ELR (cell line): ENCODE measurements at regions not wholly inside any gene's neighbourhood (a gene's known extent, or its start where the extent isn't known, plus 50 kb on each side); places are given as distances from the start of the nearest gene placed in this dataset.
"Not testable (repeated sequence)": the region's sequence is repeated elsewhere in the genome, so short reads cannot be mapped to it uniquely, and the experiment has no call there.

Experiments
- DNase-seq: peaks from one replicate; pipeline ENCODE4 v3.0.0-alpha.2; 2015; ENCODE audit warnings: low read depth

- DNase-seq = no peak
Observed at GRCh38 chr3:78087134-78087533, 1047.2 kb downstream of the ROBO2 start.

- no peak for DNase-seq
Observed at GRCh38 chr3:78088006-78088405, 1048.1 kb downstream of the ROBO2 start.

GRCh38 chr3:78090382-78090781, 1050.5 kb downstream of the ROBO2 start:
- no peak for DNase-seq

DNA sequence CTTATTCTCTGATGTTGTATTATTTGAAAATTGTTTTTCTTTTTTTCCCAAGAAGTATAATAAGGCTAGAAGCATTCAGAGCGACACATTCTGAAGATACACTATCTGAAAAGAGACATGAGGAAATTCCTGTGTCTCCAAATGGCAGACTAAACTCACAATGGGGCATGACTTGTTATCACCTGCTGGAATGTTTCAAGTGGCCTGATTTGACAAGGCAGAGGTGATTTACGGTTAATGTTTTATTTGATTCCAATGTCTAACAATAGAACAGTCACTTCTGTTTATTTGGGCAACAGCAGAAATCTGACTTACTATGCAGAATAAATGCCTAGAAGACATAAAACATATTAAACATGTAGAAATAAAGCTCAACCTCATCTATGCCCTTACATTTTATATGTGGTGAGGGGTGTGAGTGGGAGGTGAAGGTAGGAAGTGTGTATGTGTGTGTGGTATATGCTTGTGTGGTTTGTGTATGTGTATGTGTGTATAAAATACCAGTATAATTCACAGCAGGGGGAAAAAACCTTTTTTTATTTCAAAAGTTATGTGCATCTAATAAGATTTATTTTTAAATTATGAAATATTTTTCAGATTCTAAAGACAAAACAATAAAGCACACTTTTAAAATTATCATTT, 1051.7 kb downstream of the ROBO2 start:
- DNase-seq = no peak

GRCh38 chr3:78092574-78092973, 1052.7 kb downstream of the ROBO2 start:
- not testable (repeated sequence) for DNase-seq

DNA sequence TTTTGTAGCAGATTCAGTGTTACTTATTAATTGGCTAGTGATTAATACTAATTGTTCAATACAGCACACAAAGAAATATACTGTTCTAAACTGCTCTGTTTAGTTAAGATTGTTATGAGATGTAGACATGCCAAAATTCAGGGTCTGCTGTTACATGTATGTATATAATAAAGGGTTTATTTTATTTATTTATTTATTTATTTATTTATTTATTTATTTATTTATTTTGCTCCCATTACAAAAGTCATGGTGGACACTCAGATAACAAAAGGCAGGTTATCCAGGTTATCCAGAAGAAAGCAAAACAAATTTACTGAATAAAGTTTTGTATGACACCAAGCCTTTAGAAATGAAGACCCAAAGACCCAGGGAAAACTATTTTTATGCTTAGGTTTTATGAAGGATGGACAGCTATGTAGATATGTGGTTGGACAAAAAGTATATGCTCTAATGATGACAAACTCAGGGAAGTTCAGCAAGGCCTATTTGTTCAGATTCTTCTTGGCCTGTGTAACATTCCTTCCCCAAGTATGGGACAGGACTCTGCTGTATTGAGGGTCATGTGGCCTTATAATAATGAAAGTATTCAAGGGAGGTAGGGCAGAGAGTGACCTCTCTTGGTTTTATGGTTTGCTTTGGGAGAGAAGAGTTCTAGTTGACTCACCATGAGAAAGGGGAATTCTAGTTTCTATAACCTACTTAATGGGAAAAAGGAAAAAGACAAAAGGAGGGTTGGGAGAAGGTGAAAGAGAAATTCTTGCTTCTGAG, 1056.8 kb downstream of the ROBO2 start:
- DNase-seq = no peak

- DNase-seq = no peak
Observed at GRCh38 chr3:78098367-78098766, 1058.5 kb downstream of the ROBO2 start.

DNA sequence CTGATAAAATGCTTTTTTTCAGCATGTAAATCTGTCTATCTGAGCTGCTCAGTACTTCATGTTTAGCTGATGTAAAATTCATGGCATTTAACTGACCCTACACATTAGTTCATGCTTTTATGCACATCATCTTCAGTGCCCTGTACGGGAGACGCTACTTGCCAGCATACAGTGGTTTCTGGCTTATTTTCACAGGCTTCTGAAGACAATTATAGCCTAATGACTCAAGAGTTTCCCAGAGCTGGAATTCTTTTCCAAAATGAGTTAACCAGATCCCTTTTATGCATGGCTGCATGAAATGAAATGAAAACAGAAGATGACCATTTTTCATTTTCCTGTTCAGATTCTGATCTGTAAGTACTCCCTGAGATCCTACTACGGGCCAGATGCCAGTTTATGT, 1061.5 kb downstream of the ROBO2 start:
- DNase-seq = peak; percentile 4

GRCh38 chr3:78108269-78108961, 1068.5 kb downstream of the ROBO2 start:
- DNase-seq = not testable (repeated sequence)

GRCh38 chr3:78112291-78113010, 1072.6 kb downstream of the ROBO2 start:
- DNase-seq = no peak

DNA sequence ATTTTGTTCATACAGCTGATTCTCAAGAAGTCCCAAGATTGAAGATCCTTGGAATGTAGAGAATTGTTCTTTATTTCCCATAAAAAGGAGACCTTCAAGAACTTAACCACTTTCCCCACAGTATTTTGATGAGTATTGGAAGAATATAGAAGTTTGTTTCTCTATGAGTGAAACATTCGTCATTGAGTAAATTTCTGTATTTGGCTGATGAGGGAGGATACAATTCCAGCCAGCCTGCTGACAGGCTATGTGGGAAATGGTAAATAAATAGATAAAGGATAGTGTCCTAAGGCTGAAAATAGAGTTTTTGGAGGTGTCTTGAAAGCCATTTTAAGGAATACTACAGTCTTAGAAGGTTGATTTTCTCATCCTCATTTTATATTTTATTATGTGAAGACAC, 1076.1 kb downstream of the ROBO2 start:
- DNase-seq = no peak

- DNase-seq = no peak
Observed at GRCh38 chr3:78116874-78117273, 1077.0 kb downstream of the ROBO2 start.

- DNase-seq = no peak
Observed at GRCh38 chr3:78123058-78123457, 1083.2 kb downstream of the ROBO2 start.

- DNase-seq = no peak
Observed at GRCh38 chr3:78129707-78130106, 1089.8 kb downstream of the ROBO2 start.

DNA sequence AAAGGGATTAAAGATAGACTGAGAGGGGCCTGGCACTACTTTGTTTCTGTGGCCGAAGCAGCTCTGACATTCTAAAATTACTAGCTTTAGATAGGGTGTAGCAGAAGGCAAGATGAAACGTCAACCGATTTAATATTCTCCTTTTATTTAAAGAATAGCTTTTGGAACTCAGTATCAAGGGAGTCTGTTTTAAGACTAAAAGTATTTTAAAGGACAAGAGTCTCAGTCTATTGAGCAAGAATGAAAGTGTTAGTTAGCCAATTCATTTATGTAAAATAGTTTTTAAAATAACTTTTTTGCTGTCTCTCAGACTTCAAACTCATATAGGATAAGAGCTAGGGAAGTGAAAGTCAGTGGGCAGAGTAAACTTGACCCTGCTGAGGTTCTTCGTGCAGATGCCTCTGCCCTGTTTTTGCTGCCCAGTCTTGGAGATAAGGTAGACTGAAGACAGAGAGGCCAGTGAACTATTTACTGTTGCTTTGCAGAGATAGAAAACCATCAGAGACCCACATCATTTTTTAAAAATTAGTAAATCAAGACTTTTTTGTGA, 1090.9 kb downstream of the ROBO2 start:
- DNase-seq = no peak

DNA sequence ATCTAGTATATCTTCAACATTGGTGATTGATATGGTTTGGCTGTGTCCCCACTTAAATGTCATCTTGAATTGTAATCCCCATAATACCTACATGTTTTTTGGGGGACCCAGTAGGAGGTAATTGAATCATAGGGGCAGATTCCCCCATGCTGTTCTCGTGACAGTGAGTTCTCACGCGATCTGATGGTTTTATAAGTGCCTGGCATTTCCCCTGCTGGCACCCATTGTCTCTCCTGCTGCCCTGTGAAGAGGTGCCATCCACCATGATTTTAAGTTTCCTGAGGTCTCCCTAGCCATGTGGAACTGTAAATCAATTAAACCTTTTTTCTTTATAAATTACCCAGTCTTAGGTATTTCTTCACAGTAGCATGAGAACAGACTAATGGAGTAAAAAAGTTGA, 1094.6 kb downstream of the ROBO2 start:
- no peak for DNase-seq

DNA sequence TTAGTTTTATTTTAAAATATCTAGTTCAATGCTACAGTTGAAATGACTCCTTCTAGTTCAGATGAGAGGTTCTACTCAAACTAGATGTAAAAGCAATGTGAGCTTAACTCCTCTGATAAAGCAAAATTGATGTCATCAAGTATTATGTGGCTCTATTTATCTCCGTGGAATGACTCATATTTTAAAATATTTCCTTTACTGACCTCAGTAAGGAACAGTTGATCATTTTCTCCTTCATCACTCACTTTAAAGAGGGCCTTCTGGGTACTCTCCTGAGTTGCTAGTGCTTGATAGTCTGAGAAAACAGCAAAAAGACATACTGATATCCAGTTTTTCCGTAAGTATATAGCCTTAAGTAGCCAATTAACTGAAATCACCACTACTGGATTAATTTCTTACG, 1099.3 kb downstream of the ROBO2 start:
- DNase-seq = peak; percentile 89

GRCh38 chr3:78140274-78140673, 1100.4 kb downstream of the ROBO2 start:
- peak; percentile 23 for DNase-seq

DNA sequence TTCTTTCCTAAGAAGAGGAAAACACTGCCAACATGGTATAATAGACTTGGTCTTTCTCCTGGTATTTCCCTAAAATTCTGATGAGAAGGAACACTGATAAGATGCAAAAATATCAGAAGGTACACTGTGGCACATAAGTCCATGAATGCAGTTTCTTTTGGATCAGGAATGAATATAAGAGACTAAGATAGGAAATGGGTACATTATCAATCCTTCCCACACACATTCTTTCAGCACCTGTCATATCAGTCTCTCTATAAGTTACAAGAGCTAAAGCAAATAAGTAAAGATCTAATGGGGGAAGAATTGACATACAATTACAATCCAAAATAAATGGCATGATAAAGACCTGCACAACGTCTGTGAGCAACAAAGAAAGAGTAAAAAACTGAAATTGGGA, 1101.0 kb downstream of the ROBO2 start:
- peak; percentile 40 for DNase-seq

DNA sequence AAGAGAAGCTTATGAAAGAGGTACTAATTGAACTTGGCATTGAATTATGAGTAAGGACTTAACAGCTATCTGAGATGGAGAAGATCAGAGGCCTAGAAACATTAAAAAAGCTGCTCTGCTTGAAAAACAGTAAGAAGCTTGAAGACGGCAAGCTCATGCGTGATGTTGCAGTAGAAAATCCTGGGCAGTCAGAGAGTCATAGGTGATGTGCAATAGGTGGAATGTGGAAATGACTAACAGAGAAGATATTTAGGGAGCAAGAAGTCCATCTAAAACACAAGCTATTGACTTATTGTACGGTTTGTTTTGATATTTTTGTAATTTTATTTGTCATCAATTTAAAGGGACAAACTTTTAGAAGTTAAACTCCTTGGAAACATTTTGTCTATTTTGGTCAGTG, 1101.4 kb downstream of the ROBO2 start:
- peak; percentile 89 for DNase-seq

DNA sequence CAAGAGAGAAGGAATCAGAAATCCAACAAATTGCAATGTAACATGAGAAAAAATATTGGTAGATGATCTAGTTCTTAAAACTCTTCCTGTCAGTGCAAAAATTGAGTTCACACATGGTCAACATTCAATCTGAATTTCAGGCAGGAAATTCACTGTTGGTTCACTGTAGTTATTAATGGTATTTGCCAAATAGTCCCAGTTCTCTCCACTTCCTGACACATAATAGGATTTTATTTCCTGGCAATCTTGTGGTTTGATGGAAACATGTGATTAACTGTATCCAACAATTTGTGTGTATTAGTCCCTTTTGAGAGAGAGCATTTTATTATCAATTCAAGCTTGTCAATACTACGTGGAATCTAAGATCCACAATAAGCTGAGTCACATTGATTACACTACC, 1103.1 kb downstream of the ROBO2 start:
- DNase-seq = peak; percentile 13
